ENCODE measurements at regions not wholly inside any gene's neighbourhood (a gene's known extent, or its start where the extent isn't known, plus 50 kb on each side); places are given as distances from the start of the nearest gene placed in this dataset.

GRCh38 chr2:129810521-129810920 is 168.9 kb upstream of the RAB6C start:
- TF ChIP-seq CTCF (IDR thresholded peaks at IDR 0.05) (no peak), POLR2A (IDR thresholded peaks at IDR 0.05) (no peak)

All from thyroid gland (tissue), 4 donors.